Endothelial cell of umbilical vein (primary cell): ENCODE measurements at regions not wholly inside any gene's neighbourhood (a gene's known extent, or its start where the extent isn't known, plus 50 kb on each side); places are given as distances from the start of the nearest gene placed in this dataset.

Experiments used
- BruUV-seq: library from RNA; stranded (reverse); fragments of 400-500 nt; replicated peaks from 2 replicates; lab custom pipeline; 2021; lab: Mats Ljungman, UMichigan
- CTCF ChIA-PET: fragments of 300-600, 350-600 bp; sonication (Branson Sonifier 250); formaldehyde crosslinking; loops from one replicate; lab custom pipeline; 2021; ENCODE audit warnings: antibody characterized with exemption, inconsistent platforms; lab: Charles Lee
- POLR2A ChIA-PET: fragments of 300-600, 350-600 bp; sonication (Branson Sonifier 250); formaldehyde crosslinking; loops from one replicate; lab custom pipeline; 2021; ENCODE audit warnings: antibody characterized with exemption, inconsistent platforms; lab: Charles Lee
- DNase-seq: peaks from one replicate; pipeline ENCODE4 v3.0.0-alpha.2; 2011; ENCODE audit warnings: low read depth, low spot score
- FAIRE-seq: peaks from 2 replicates; lab custom pipeline; 2011; peaks lifted over from hg19 to GRCh38; lab: Jason Lieb, UNC
- H2AFZ ChIP-seq: 2 replicates; pipeline ENCODE4 v1.6.0; 2012; ENCODE audit warnings: low read depth, low read length, control low read depth, inconsistent platforms
- H3K27ac ChIP-seq: 2 replicates; pipeline ENCODE4 v1.5.1; 2011; ENCODE audit warnings: low read depth, mild to moderate bottlenecking, control low read depth, low read length, moderate library complexity; ENCODE audit not compliant: insufficient read depth
- H3K27me3 ChIP-seq, 2 experiments: 2 replicates each; pipeline versions ENCODE4 v1.6.0 to v1.6.1; 2011; ENCODE audit warnings: low read length in 2 of 2, mixed read lengths in 1 of 2; ENCODE audit not compliant: control insufficient read depth in 2 of 2, insufficient read depth in 2 of 2
- H3K36me3 ChIP-seq, 2 experiments: 2 replicates in 1 of 2; 3 replicates in 1 of 2; pipeline ENCODE4 v1.5.1; 2011; ENCODE audit warnings: low read length in 2 of 2, mild to moderate bottlenecking in 1 of 2, moderate library complexity in 1 of 2; ENCODE audit not compliant: control insufficient read depth in 2 of 2, insufficient read depth in 2 of 2; ENCODE audit errors: extremely low read depth in 1 of 2
- H3K4me1 ChIP-seq: 3 replicates; pipeline ENCODE4 v1.5.1; 2011; ENCODE audit warnings: mild to moderate bottlenecking, low read length; ENCODE audit not compliant: control insufficient read depth, insufficient read depth; ENCODE audit errors: extremely low read depth
- H3K4me2 ChIP-seq: 2 replicates; pipeline ENCODE4 v1.6.1; 2011; ENCODE audit warnings: low read length, control low read depth, mixed read lengths; ENCODE audit not compliant: insufficient read depth
- H3K4me3 ChIP-seq, 3 experiments: fragments of 200-600 bp in 1 of 3; sonication (generic), shearing (Covaris generic) in 1 of 3; replicated peaks in 1 of 3; 2 replicates each; pipeline ENCODE4 v1.5.1; 2011 to 2016; ENCODE audit warnings: control low read depth in 3 of 3, low read length in 3 of 3, mild to moderate bottlenecking in 2 of 3, inconsistent platforms in 1 of 3, low read depth in 1 of 3, moderate library complexity in 1 of 3; ENCODE audit not compliant: insufficient read depth in 1 of 3
- H3K79me2 ChIP-seq: 2 replicates; pipeline ENCODE4 v1.6.0; 2012; ENCODE audit warnings: low read length, inconsistent platforms; ENCODE audit not compliant: control insufficient read depth, insufficient read depth
- H3K9ac ChIP-seq: replicated peaks from 2 replicates; pipeline ENCODE3; 2011; ENCODE audit warnings: low read length, control low read depth; ENCODE audit not compliant: insufficient read depth; ENCODE audit errors: extremely low read depth
- H3K9me1 ChIP-seq: replicated peaks from 3 replicates; pipeline ENCODE4 v1.6.0; 2011; ENCODE audit warnings: mild to moderate bottlenecking, low read length; ENCODE audit not compliant: control insufficient read depth, insufficient read depth; ENCODE audit errors: extremely low read depth
- H3K9me3 ChIP-seq: replicated peaks from 2 replicates; pipeline ENCODE4 v1.5.1; 2012; ENCODE audit warnings: low read length, inconsistent platforms; ENCODE audit not compliant: control insufficient read depth, insufficient read depth
- H4K20me1 ChIP-seq: replicated peaks from 2 replicates; pipeline ENCODE3; 2011; ENCODE audit warnings: mild to moderate bottlenecking, low read length; ENCODE audit not compliant: control insufficient read depth, insufficient read depth; ENCODE audit errors: extremely low read depth
- EZH2 ChIP-seq: IDR thresholded peaks from 2 replicates; pipeline ENCODE4 v1.6.1; 2012; ENCODE audit warnings: borderline replicate concordance, low read depth, mild to moderate bottlenecking, moderate library complexity, low read length, inconsistent platforms; ENCODE audit not compliant: severe bottlenecking
- FOS ChIP-seq: IDR thresholded peaks from 2 replicates; pipeline ENCODE4 v1.6.1; 2011; ENCODE audit warnings: mild to moderate bottlenecking, low read length, moderate library complexity, borderline replicate concordance; ENCODE audit not compliant: insufficient read depth
- GATA2 ChIP-seq: IDR thresholded peaks from 2 replicates; pipeline ENCODE4 v1.7.0; 2011; ENCODE audit warnings: low read depth, mild to moderate bottlenecking, moderate library complexity, mixed read lengths, low read length; ENCODE audit not compliant: insufficient read length, insufficient read depth
- JUN ChIP-seq: IDR thresholded peaks from 2 replicates; pipeline ENCODE4 v1.6.1; 2011; ENCODE audit warnings: borderline replicate concordance, low read depth; ENCODE audit not compliant: insufficient read length, insufficient read depth
- MYC ChIP-seq: IDR thresholded peaks from one replicate; pipeline ENCODE4 v1.6.1; 2011; ENCODE audit warnings: mild to moderate bottlenecking, low read depth, low read length
- POLR2A ChIP-seq: IDR thresholded peaks from 2 replicates; pipeline ENCODE4 v1.6.1; 2012; ENCODE audit warnings: low read depth, mild to moderate bottlenecking, control low read depth, low read length
- POLR2AphosphoS5 ChIP-seq: IDR thresholded peaks from 2 replicates; pipeline ENCODE4 v1.6.1; 2012; ENCODE audit warnings: low read depth, mild to moderate bottlenecking, control low read depth, low read length, moderate library complexity; ENCODE audit not compliant: insufficient read depth
- dilution Hi-C: fragments of 300-500 bp; cut with MboI; formaldehyde crosslinking; loops from one replicate; pipeline ENCODE4 v1.15.0; 2019; ENCODE audit warnings: low sequenced_read_pairs; ENCODE audit not compliant: extremely low pct_ligation_motif_present
- intact Hi-C: fragments of 100-400 bp; cut with micrococcal nuclease; formaldehyde crosslinking; loops from one replicate; pipeline ENCODE4 v1.10.0; 2022
- TF ChIP-seq, protein P1 (sequence below), 2 donors: IDR thresholded peaks; 1 replicate in 1 of 2; 2 replicates in 1 of 2; pipeline ENCODE4 v1.5.1; 2011; ENCODE audit warnings: low read length in 2 of 2, mild to moderate bottlenecking in 2 of 2, moderate library complexity in 2 of 2, control low read depth in 1 of 2, inconsistent platforms in 1 of 2, low read depth in 1 of 2; ENCODE audit not compliant: insufficient read depth in 1 of 2; ENCODE audit errors: extremely low read depth in 1 of 2
- TF ChIP-seq, protein P2 (sequence below): IDR thresholded peaks from 2 replicates; pipeline ENCODE4 v1.6.1; 2011; ENCODE audit not compliant: insufficient read depth, insufficient read length

DNA sequence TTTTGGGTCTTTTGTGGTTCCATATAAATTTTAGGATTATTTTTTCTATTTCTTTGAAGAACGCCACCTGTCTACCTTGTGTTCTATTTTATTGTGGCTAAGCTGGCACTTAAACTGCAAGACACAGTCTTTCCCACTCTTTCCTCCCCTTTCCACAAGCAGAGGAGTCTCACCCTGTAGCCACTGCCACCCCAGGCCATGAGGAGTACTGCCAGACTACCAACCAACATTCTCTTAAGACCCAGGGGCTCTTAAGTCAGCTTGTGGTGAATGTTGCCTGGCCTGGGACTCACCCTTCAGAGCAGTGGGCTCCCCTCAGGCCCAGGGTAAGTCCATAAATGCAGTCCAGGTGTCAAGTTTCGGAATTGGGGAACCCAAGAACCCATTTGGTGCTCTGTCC is 58.0 kb upstream of the FMR1 start:
- Histone ChIP-seq H4K20me1 (no peaks in the 10 kb centered on the region), H3K9me1 (no peaks in the 10 kb centered on the region), H3K4me1 (no peaks in the 10 kb centered on the region), H3K27ac (no peak overlapping the region), H3K9me3 (no peaks in the 10 kb centered on the region), H2AFZ (no peak overlapping the region), H3K36me3 (no peaks in the 10 kb centered on the region), H3K27me3 (no peaks in the 10 kb centered on the region), H3K4me3 (no peak overlapping the region), H3K9ac (no peak overlapping the region), H3K4me2 (no peak overlapping the region), H3K79me2 (no peaks in the 10 kb centered on the region)
- dilution Hi-C loops, result no loop called here
- TF ChIP-seq MYC (no peak), JUN (no peak), EZH2 (no peak), FOS (no peak), POLR2AphosphoS5 (no peak), POLR2A (no peak), GATA2 (no peak)
- TF ChIP-seq, protein P1, sequence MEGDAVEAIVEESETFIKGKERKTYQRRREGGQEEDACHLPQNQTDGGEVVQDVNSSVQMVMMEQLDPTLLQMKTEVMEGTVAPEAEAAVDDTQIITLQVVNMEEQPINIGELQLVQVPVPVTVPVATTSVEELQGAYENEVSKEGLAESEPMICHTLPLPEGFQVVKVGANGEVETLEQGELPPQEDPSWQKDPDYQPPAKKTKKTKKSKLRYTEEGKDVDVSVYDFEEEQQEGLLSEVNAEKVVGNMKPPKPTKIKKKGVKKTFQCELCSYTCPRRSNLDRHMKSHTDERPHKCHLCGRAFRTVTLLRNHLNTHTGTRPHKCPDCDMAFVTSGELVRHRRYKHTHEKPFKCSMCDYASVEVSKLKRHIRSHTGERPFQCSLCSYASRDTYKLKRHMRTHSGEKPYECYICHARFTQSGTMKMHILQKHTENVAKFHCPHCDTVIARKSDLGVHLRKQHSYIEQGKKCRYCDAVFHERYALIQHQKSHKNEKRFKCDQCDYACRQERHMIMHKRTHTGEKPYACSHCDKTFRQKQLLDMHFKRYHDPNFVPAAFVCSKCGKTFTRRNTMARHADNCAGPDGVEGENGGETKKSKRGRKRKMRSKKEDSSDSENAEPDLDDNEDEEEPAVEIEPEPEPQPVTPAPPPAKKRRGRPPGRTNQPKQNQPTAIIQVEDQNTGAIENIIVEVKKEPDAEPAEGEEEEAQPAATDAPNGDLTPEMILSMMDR (IDR thresholded peaks at IDR 0.05; ENCODE audit: extremely low read depth in 1 of 2, insufficient read depth in 1 of 2, low read depth in 1 of 2, low read length in 2 of 2), result no peak
- TF ChIP-seq, protein P2, sequence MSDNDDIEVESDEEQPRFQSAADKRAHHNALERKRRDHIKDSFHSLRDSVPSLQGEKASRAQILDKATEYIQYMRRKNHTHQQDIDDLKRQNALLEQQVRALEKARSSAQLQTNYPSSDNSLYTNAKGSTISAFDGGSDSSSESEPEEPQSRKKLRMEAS, result no peak
- DNase-seq (no peak), FAIRE-seq (no peak)
- ChIA-PET POLR2A (no interaction called here), CTCF (no interaction called here)
- intact Hi-C loops, result no loop called here
- BruUV-seq, result no TSS peak
